Neuronal stem cell (in vitro differentiated cells): ENCODE measurements at regions not wholly inside any gene's neighbourhood (a gene's known extent, or its start where the extent isn't known, plus 50 kb on each side); places are given as distances from the start of the nearest gene placed in this dataset.

ENCODE experiments used
- DNase-seq: peaks from one replicate; pipeline ENCODE4 v3.0.0-alpha.2; 2013; ENCODE audit warnings: low spot score
- H2AFZ ChIP-seq: one replicate; pipeline ENCODE4 v1.6.1; 2013; ENCODE audit warnings: mild to moderate bottlenecking, low read length, inconsistent platforms
- H2AK5ac ChIP-seq: 2 replicates; pipeline ENCODE4 v1.6.1; 2013; ENCODE audit warnings: low read depth, mild to moderate bottlenecking, inconsistent platforms, low read length, moderate library complexity, mixed read lengths
- H2BK120ac ChIP-seq: 2 replicates; pipeline ENCODE4 v1.6.1; 2013; ENCODE audit warnings: low read depth, mild to moderate bottlenecking, inconsistent platforms, low read length, moderate library complexity, mixed read lengths
- H2BK12ac ChIP-seq: one replicate; pipeline ENCODE4 v1.6.1; 2013; ENCODE audit warnings: low read length, inconsistent platforms
- H2BK15ac ChIP-seq: 2 replicates; pipeline ENCODE4 v1.6.1; 2013; ENCODE audit warnings: mild to moderate bottlenecking, low read length, inconsistent platforms, mixed read lengths
- H2BK5ac ChIP-seq: one replicate; pipeline ENCODE4 v1.6.1; 2013; ENCODE audit warnings: inconsistent platforms, mild to moderate bottlenecking, low read length, moderate library complexity
- H3K14ac ChIP-seq: one replicate; pipeline ENCODE4 v1.6.1; 2013; ENCODE audit warnings: low read length, inconsistent platforms
- H3K18ac ChIP-seq: 2 replicates; pipeline ENCODE4 v1.6.1; 2013; ENCODE audit warnings: low read length, inconsistent platforms
- H3K23ac ChIP-seq: 2 replicates; pipeline ENCODE4 v1.6.1; 2013; ENCODE audit warnings: low read depth, mild to moderate bottlenecking, mixed read lengths, low read length, inconsistent platforms; ENCODE audit not compliant: poor library complexity
- H3K27ac ChIP-seq: replicated peaks from 3 replicates; pipeline ENCODE4 v1.5.1; 2013; ENCODE audit warnings: low read length, inconsistent platforms
- H3K27me3 ChIP-seq, 3 experiments: 2 replicates each; pipeline ENCODE4 v1.6.1; 2013; ENCODE audit warnings: low read length in 3 of 3, mild to moderate bottlenecking in 2 of 3, inconsistent platforms in 1 of 3, low read depth in 1 of 3, mixed read lengths in 1 of 3, moderate library complexity in 1 of 3; ENCODE audit not compliant: control insufficient read depth in 3 of 3, insufficient read depth in 3 of 3
- H3K36me3 ChIP-seq, 2 donors: replicated peaks in 1 of 2; 2 replicates each; pipeline ENCODE4 v1.6.1; 2013; ENCODE audit warnings: low read length in 2 of 2; ENCODE audit not compliant: control insufficient read depth in 2 of 2, insufficient read depth in 2 of 2
- H3K4ac ChIP-seq: 2 replicates; pipeline ENCODE4 v1.6.1; 2013; ENCODE audit warnings: inconsistent platforms, mild to moderate bottlenecking, low read length, moderate library complexity
- H3K4me1 ChIP-seq, 2 donors: 1 replicate in 1 of 2; 2 replicates in 1 of 2; pipeline ENCODE4 v1.6.1; 2013; ENCODE audit warnings: low read length in 2 of 2, low read depth in 1 of 2; ENCODE audit not compliant: control insufficient read depth in 2 of 2, insufficient read depth in 1 of 2
- H3K4me2 ChIP-seq: one replicate; pipeline ENCODE4 v1.6.1; 2013; ENCODE audit warnings: mild to moderate bottlenecking, low read length, inconsistent platforms; ENCODE audit not compliant: insufficient read depth, poor library complexity, severe bottlenecking
- H3K4me3 ChIP-seq, 2 donors: 2 replicates each; pipeline ENCODE4 v1.5.1; 2013; ENCODE audit warnings: low read length in 2 of 2, mild to moderate bottlenecking in 2 of 2, inconsistent platforms in 1 of 2, moderate library complexity in 1 of 2
- H3K79me1 ChIP-seq: one replicate; pipeline ENCODE4 v1.6.1; 2013; ENCODE audit warnings: low read depth, mild to moderate bottlenecking, inconsistent platforms, low read length, moderate library complexity
- H3K9ac ChIP-seq: one replicate; pipeline ENCODE4 v1.6.1; 2013; ENCODE audit warnings: mild to moderate bottlenecking, low read depth, low read length, inconsistent platforms; ENCODE audit not compliant: poor library complexity
- H3K9me3 ChIP-seq, 2 donors: replicated peaks in 1 of 2; 2 replicates each; pipeline versions ENCODE3 to v1.6.1; 2013; ENCODE audit warnings: low read length in 2 of 2, mild to moderate bottlenecking in 2 of 2, inconsistent platforms in 1 of 2, low read depth in 1 of 2, mixed read lengths in 1 of 2, moderate library complexity in 1 of 2; ENCODE audit not compliant: control insufficient read depth in 2 of 2, insufficient read depth in 1 of 2
- H4K8ac ChIP-seq: one replicate; pipeline ENCODE4 v1.6.1; 2013; ENCODE audit warnings: low read depth, mild to moderate bottlenecking, inconsistent platforms, low read length, moderate library complexity
- H4K91ac ChIP-seq: one replicate; pipeline ENCODE4 v1.6.1; 2013; ENCODE audit warnings: low read length, low read depth, mild to moderate bottlenecking, inconsistent platforms; ENCODE audit not compliant: poor library complexity
- WGBS, 2 donors: extraction: QIAGEN DNeasy Blood & Tissue Kit; methylation state at CpG; one replicate each; pipeline ENCODE4 v1.1.7; 2013; ENCODE audit warnings: missing lambda C conversion rate in 2 of 2, mixed read lengths in 1 of 2; ENCODE audit not compliant: insufficient read length in 2 of 2, insufficient replicate concordance in 1 of 2; ENCODE audit errors: extremely low coverage in 2 of 2; 5-methylcytosine and 5-hydroxymethylcytosine counted together

GRCh38 chr17:33464669-33465280 lies 171.7 kb upstream of the ASIC2 start:
- no peak overlapping the region for H3K14ac ChIP-seq
- no peak overlapping the region for H3K9ac ChIP-seq
- no peak overlapping the region for H2BK15ac ChIP-seq
- no peak for DNase-seq
- no peak overlapping the region for H3K27ac ChIP-seq
- H3K27me3 ChIP-seq: no peaks in the 10 kb centered on the region
- no peaks in the 10 kb centered on the region for H3K36me3 ChIP-seq
- H3K4ac ChIP-seq: no peak overlapping the region
- no peaks in the 10 kb centered on the region for H3K79me1 ChIP-seq
- no peak overlapping the region for H3K4me3 ChIP-seq
- no peak overlapping the region for H2AK5ac ChIP-seq
- H3K23ac ChIP-seq: no peak overlapping the region
- no peak overlapping the region for H2BK120ac ChIP-seq
- no peak overlapping the region for H2BK12ac ChIP-seq
- no peak overlapping the region for H3K4me2 ChIP-seq
- no peak overlapping the region for H4K91ac ChIP-seq
- no peaks in the 10 kb centered on the region for H3K4me1 ChIP-seq
- H3K9me3 ChIP-seq: no peaks in the 10 kb centered on the region
- H2BK5ac ChIP-seq: no peak overlapping the region
- H4K8ac ChIP-seq: no peak overlapping the region
- H3K18ac ChIP-seq: no peak overlapping the region
- no peak overlapping the region for H2AFZ ChIP-seq

GRCh38 chr17:33469421-33469820 lies 176.3 kb upstream of the ASIC2 start:
- Histone ChIP-seq H3K27ac (no peak overlapping the region), H2BK120ac (no peak overlapping the region), H4K8ac (no peak overlapping the region), H2BK12ac (no peak overlapping the region), H3K23ac (no peak overlapping the region), H3K9me3 (no peaks in the 10 kb centered on the region), H2AFZ (no peak overlapping the region), H2AK5ac (no peak overlapping the region), H3K14ac (no peak overlapping the region), H3K18ac (peak overlapping the region; percentile 5), H3K4me3 (no peak overlapping the region), H3K36me3 (no peaks in the 10 kb centered on the region), H3K9ac (peak overlapping the region; percentile 68), H2BK5ac (no peak overlapping the region), H4K91ac (no peak overlapping the region), H2BK15ac (no peak overlapping the region), H3K79me1 (no peaks in the 10 kb centered on the region), H3K27me3 (no peaks in the 10 kb centered on the region), H3K4ac (no peak overlapping the region), H3K4me1 (no peaks in the 10 kb centered on the region), H3K4me2 (no peak overlapping the region)
- no CpG with 5 or more reads among the region's 3 CpGs for WGBS, 2 donors
- no peak for DNase-seq

- Histone ChIP-seq H3K27me3 (no peaks in the 10 kb centered on the region), H2AFZ (no peak overlapping the region), H3K14ac (no peak overlapping the region), H3K4ac (no peak overlapping the region), H2AK5ac (no peak overlapping the region), H3K9me3 (no peaks in the 10 kb centered on the region), H4K8ac (no peak overlapping the region), H3K18ac (no peak overlapping the region), H3K27ac (no peak overlapping the region), H2BK15ac (no peak overlapping the region), H2BK12ac (no peak overlapping the region), H4K91ac (no peak overlapping the region), H2BK5ac (no peak overlapping the region), H3K23ac (no peak overlapping the region), H2BK120ac (no peak overlapping the region), H3K79me1 (no peaks in the 10 kb centered on the region), H3K4me3 (no peak overlapping the region), H3K4me1 (no peaks in the 10 kb centered on the region), H3K9ac (no peak overlapping the region), H3K4me2 (no peak overlapping the region), H3K36me3 (no peaks in the 10 kb centered on the region)
- no peak for DNase-seq
- WGBS, 2 donors: no CpG with 5 or more reads among the region's 2 CpGs
Measured at GRCh38 chr17:33469911-33470310, 176.8 kb upstream of the ASIC2 start.

- no peak overlapping the region for H3K4me2 ChIP-seq
- H2BK5ac ChIP-seq: no peak overlapping the region
- H3K9me3 ChIP-seq: no peaks in the 10 kb centered on the region
- no peak overlapping the region for H2BK12ac ChIP-seq
- no peak for DNase-seq
- no peak overlapping the region for H3K18ac ChIP-seq
- H3K9ac ChIP-seq: no peak overlapping the region
- no peak overlapping the region for H3K23ac ChIP-seq
- no peak overlapping the region for H4K8ac ChIP-seq
- H2BK15ac ChIP-seq: no peak overlapping the region
- no peak overlapping the region for H2AK5ac ChIP-seq
- H3K4ac ChIP-seq: no peak overlapping the region
- no peaks in the 10 kb centered on the region for H3K79me1 ChIP-seq
- H3K27ac ChIP-seq: no peak overlapping the region
- no peak overlapping the region for H2BK120ac ChIP-seq
- no peaks in the 10 kb centered on the region for H3K4me1 ChIP-seq
- no CpG with 5 or more reads among the region's 3 CpGs for WGBS, 2 donors
- no peak overlapping the region for H2AFZ ChIP-seq
- H3K27me3 ChIP-seq: no peaks in the 10 kb centered on the region
- no peak overlapping the region for H3K4me3 ChIP-seq
- no peak overlapping the region for H3K14ac ChIP-seq
- H3K36me3 ChIP-seq: no peaks in the 10 kb centered on the region
- no peak overlapping the region for H4K91ac ChIP-seq
Measured at GRCh38 chr17:33473061-33473460, 180.0 kb upstream of the ASIC2 start.
